ENCODE measurements at regions not wholly inside any gene's neighbourhood (a gene's known extent, or its start where the extent isn't known, plus 50 kb on each side); places are given as distances from the start of the nearest gene placed in this dataset.
"Not testable (repeated sequence)": the region's sequence is repeated elsewhere in the genome, so short reads cannot be mapped to it uniquely, and the experiment has no call there.

- Histone ChIP-seq H3K9me2 (ENCODE audit: insufficient read depth, low read length) (no peaks in the 10 kb centered on the region), H3K9me3 (ENCODE audit: low read length) (no peaks in the 10 kb centered on the region), H3K4me2 (ENCODE audit: low read length) (no peak overlapping the region), H3K27ac (ENCODE audit: low read length) (no peak overlapping the region), H3K79me2 (replicated peaks; ENCODE audit: insufficient read depth, low read length) (no peaks in the 10 kb centered on the region), H2AFZ (ENCODE audit: low read depth, low read length) (no peak overlapping the region), H3F3A (ENCODE audit: insufficient read depth, low read length, poor library complexity, severe bottlenecking) (no peaks in the 10 kb centered on the region), H3K9ac (ENCODE audit: low read length) (no peak overlapping the region), H3K36me3 (ENCODE audit: insufficient read depth, low read length) (no peaks in the 10 kb centered on the region), H3K27me3 (ENCODE audit: insufficient read depth, low read depth, low read length) (no peaks in the 10 kb centered on the region), H3K4me3 (ENCODE audit: low read length) (no peak overlapping the region), H4K20me1 (ENCODE audit: insufficient read depth) (no peaks in the 10 kb centered on the region)
- TF ChIP-seq POLR2AphosphoS5 (IDR thresholded peaks at IDR 0.05) = no peak
- TF ChIP-seq MXI1 (conservative IDR thresholded peaks at IDR 0.05; ENCODE audit: poor library complexity, severe bottlenecking) = no peak
- no peak for TF ChIP-seq EP300 (conservative IDR thresholded peaks at IDR 0.05; ENCODE audit: poor library complexity, severe bottlenecking)
- no peak for TF ChIP-seq EZH2 (IDR thresholded peaks at IDR 0.05; ENCODE audit: borderline replicate concordance, insufficient read depth, low read length, poor library complexity, severe bottlenecking)
- TF ChIP-seq TAF1 (IDR thresholded peaks at IDR 0.05; ENCODE audit: low read depth) = no peak
- no peak for TF ChIP-seq RAD21 (conservative IDR thresholded peaks at IDR 0.05)
- no peak for TF ChIP-seq SMC3 (conservative IDR thresholded peaks at IDR 0.05; ENCODE audit: poor library complexity)
- TF ChIP-seq REST (IDR thresholded peaks at IDR 0.05; ENCODE audit: borderline replicate concordance) = no peak
- TF ChIP-seq CTCF (IDR thresholded peaks at IDR 0.05; ENCODE audit: poor library complexity, severe bottlenecking) = no peak
Measured at GRCh38 chr14:101088714-101089113, 185.2 kb upstream of the RTL1 start.

GRCh38 chr14:101090478-101090877 lies 187.0 kb upstream of the RTL1 start:
- H4K20me1 ChIP-seq (ENCODE audit: insufficient read depth); H2AFZ ChIP-seq (ENCODE audit: low read depth, low read length); H3K9me3 ChIP-seq (ENCODE audit: low read length); H3K79me2 ChIP-seq (replicated peaks; ENCODE audit: insufficient read depth, low read length); H3K27ac ChIP-seq (ENCODE audit: low read length); H3K9ac ChIP-seq (ENCODE audit: low read length); H3K36me3 ChIP-seq (ENCODE audit: insufficient read depth, low read length); H3K4me3 ChIP-seq (ENCODE audit: low read length); H3F3A ChIP-seq (ENCODE audit: insufficient read depth, low read length, poor library complexity, severe bottlenecking); H3K9me2 ChIP-seq (ENCODE audit: insufficient read depth, low read length); H3K4me2 ChIP-seq (ENCODE audit: low read length); H3K27me3 ChIP-seq (ENCODE audit: insufficient read depth, low read depth, low read length): not testable (repeated sequence)

- H3K9me3 ChIP-seq (ENCODE audit: low read length) = no peaks in the 10 kb centered on the region
- H3K79me2 ChIP-seq (replicated peaks; ENCODE audit: insufficient read depth, low read length) = no peaks in the 10 kb centered on the region
- TF ChIP-seq MXI1 (conservative IDR thresholded peaks at IDR 0.05; ENCODE audit: poor library complexity, severe bottlenecking) (no peak), POLR2AphosphoS5 (IDR thresholded peaks at IDR 0.05) (no peak), RAD21 (conservative IDR thresholded peaks at IDR 0.05) (no peak), SMC3 (conservative IDR thresholded peaks at IDR 0.05; ENCODE audit: poor library complexity) (no peak), EP300 (conservative IDR thresholded peaks at IDR 0.05; ENCODE audit: poor library complexity, severe bottlenecking) (no peak), CTCF (IDR thresholded peaks at IDR 0.05; ENCODE audit: poor library complexity, severe bottlenecking) (no peak), TAF1 (IDR thresholded peaks at IDR 0.05; ENCODE audit: low read depth) (no peak), EZH2 (IDR thresholded peaks at IDR 0.05; ENCODE audit: borderline replicate concordance, insufficient read depth, low read length, poor library complexity, severe bottlenecking) (no peak)
- H3F3A ChIP-seq (ENCODE audit: insufficient read depth, low read length, poor library complexity, severe bottlenecking) = no peaks in the 10 kb centered on the region
- H3K27ac ChIP-seq (ENCODE audit: low read length) = no peak overlapping the region
- no peaks in the 10 kb centered on the region for H4K20me1 ChIP-seq (ENCODE audit: insufficient read depth)
- no peaks in the 10 kb centered on the region for H3K27me3 ChIP-seq (ENCODE audit: insufficient read depth, low read depth, low read length)
- H3K36me3 ChIP-seq (ENCODE audit: insufficient read depth, low read length) = no peaks in the 10 kb centered on the region
- no peaks in the 10 kb centered on the region for H3K9me2 ChIP-seq (ENCODE audit: insufficient read depth, low read length)
- no peak overlapping the region for H3K4me2 ChIP-seq (ENCODE audit: low read length)
- H3K4me3 ChIP-seq (ENCODE audit: low read length) = no peak overlapping the region
- no peak overlapping the region for H2AFZ ChIP-seq (ENCODE audit: low read depth, low read length)
- no peak overlapping the region for H3K9ac ChIP-seq (ENCODE audit: low read length)
Measured at GRCh38 chr14:101090976-101091375, 187.5 kb upstream of the RTL1 start.

- H3K36me3 ChIP-seq (ENCODE audit: insufficient read depth, low read length); H4K20me1 ChIP-seq (ENCODE audit: insufficient read depth); H3K27me3 ChIP-seq (ENCODE audit: insufficient read depth, low read depth, low read length); H3K27ac ChIP-seq (ENCODE audit: low read length); H3F3A ChIP-seq (ENCODE audit: insufficient read depth, low read length, poor library complexity, severe bottlenecking); H3K4me3 ChIP-seq (ENCODE audit: low read length); H3K9ac ChIP-seq (ENCODE audit: low read length); H3K79me2 ChIP-seq (replicated peaks; ENCODE audit: insufficient read depth, low read length); H2AFZ ChIP-seq (ENCODE audit: low read depth, low read length); H3K4me2 ChIP-seq (ENCODE audit: low read length); H3K9me2 ChIP-seq (ENCODE audit: insufficient read depth, low read length); H3K9me3 ChIP-seq (ENCODE audit: low read length): not testable (repeated sequence)
Measured at GRCh38 chr14:101094916-101095315, 191.4 kb upstream of the RTL1 start.

Measured in neural cell (in vitro differentiated cells).